ENCODE measurements at regions not wholly inside any gene's neighbourhood (a gene's known extent, or its start where the extent isn't known, plus 50 kb on each side); places are given as distances from the start of the nearest gene placed in this dataset.

DNA sequence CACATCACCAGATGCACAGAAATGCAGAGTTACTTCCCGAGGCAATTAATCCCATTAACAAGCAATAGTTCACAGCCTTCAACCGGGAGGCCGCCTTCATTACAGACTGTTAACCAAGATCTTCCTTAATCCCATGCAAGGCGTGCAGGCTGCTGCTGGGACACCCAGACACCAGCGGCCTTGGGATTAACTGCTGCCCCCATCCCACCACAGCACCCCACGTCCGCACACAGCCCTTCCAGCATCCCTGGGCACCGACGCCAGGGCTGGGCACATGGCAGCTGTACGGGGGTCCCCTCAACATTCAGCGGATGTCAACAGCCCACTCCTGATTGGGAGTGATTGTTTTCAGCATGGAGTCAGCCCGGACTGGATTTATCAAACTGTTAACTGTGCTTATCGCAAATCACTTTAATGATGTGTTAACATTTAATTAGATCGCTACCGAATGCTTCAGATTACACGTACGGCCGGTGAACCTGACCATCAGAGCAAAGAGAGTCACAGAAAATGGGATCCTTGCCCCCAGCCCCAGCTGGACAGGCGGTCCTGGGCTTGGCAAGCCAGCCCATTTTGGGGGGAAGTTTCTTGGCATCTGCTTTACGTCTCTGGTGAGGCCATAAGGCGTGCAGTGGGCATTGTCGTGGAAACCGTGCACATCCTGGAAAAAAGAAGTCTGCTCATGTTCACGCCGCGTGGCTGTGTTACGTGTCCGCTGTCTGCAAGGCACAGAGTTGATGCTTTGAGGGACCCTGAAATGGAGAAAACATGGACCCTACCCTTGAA is 126.4 kb downstream of the HMX1 start:
- TF ChIP-seq ARNTL (CRISPR knock-in tag; IDR thresholded peaks at IDR 0.05; ENCODE audit: borderline replicate concordance, low read depth) = no peak
- TF ChIP-seq, protein P1, sequence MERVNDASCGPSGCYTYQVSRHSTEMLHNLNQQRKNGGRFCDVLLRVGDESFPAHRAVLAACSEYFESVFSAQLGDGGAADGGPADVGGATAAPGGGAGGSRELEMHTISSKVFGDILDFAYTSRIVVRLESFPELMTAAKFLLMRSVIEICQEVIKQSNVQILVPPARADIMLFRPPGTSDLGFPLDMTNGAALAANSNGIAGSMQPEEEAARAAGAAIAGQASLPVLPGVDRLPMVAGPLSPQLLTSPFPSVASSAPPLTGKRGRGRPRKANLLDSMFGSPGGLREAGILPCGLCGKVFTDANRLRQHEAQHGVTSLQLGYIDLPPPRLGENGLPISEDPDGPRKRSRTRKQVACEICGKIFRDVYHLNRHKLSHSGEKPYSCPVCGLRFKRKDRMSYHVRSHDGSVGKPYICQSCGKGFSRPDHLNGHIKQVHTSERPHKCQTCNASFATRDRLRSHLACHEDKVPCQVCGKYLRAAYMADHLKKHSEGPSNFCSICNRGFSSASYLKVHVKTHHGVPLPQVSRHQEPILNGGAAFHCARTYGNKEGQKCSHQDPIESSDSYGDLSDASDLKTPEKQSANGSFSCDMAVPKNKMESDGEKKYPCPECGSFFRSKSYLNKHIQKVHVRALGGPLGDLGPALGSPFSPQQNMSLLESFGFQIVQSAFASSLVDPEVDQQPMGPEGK (CRISPR knock-in tag; IDR thresholded peaks at IDR 0.05; ENCODE audit: borderline replicate concordance) = no peak
- no peak for TF ChIP-seq PPARA (CRISPR knock-in tag; IDR thresholded peaks at IDR 0.05; ENCODE audit: borderline replicate concordance)
- no peak for TF ChIP-seq ZNF565 (CRISPR knock-in tag; conservative IDR thresholded peaks at IDR 0.05; ENCODE audit: low read depth)
- TF ChIP-seq CSDC2 (CRISPR knock-in tag; IDR thresholded peaks at IDR 0.05) = no peak
- TF ChIP-seq ZFP3 (CRISPR knock-in tag; IDR thresholded peaks at IDR 0.05) = no peak
